ENCODE measurements at regions not wholly inside any gene's neighbourhood (a gene's known extent, or its start where the extent isn't known, plus 50 kb on each side); places are given as distances from the start of the nearest gene placed in this dataset.

GRCh38 chr7:9796241-9796640, 1177.4 kb upstream of the PHF14 start:
- no peak for TF ChIP-seq CTCF (IDR thresholded peaks at IDR 0.05)
- TF ChIP-seq EP300 (IDR thresholded peaks at IDR 0.05), result no peak
- no peak for TF ChIP-seq POLR2A (IDR thresholded peaks at IDR 0.05)
